ENCODE measurements at regions not wholly inside any gene's neighbourhood (a gene's known extent, or its start where the extent isn't known, plus 50 kb on each side); places are given as distances from the start of the nearest gene placed in this dataset.

GRCh38 chr10:105992928-105993327 lies 1171.6 kb downstream of the SORCS1 start:
- POLR2A ChIA-PET (ENCODE audit: partially characterized antibody), result no interaction called here

More at GRCh38 chr10:105992928-105993327, 1171.6 kb downstream of the SORCS1 start:
- H2BK5ac ChIP-seq (ENCODE audit: low read depth, low read length), result no peak overlapping the region
- H3K79me2 ChIP-seq (ENCODE audit: control insufficient read depth in 1 of 2, insufficient read depth in 2 of 2, low read length in 2 of 2), result no peaks in the 10 kb centered on the region
- no peaks in the 10 kb centered on the region for H4K20me1 ChIP-seq (replicated peaks in 1 of 2; ENCODE audit: control insufficient read depth in 1 of 2, insufficient read depth in 2 of 2, low read length in 2 of 2)
- H4K5ac ChIP-seq (ENCODE audit: insufficient read length, low read depth, low read length), result no peak overlapping the region
- H4K8ac ChIP-seq (ENCODE audit: extremely low read depth, insufficient read depth, low read length), result no peak overlapping the region
- no peak overlapping the region for H2BK20ac ChIP-seq (ENCODE audit: low read length)
- H4K91ac ChIP-seq (replicated peaks; ENCODE audit: insufficient read length, low read length), result no peak overlapping the region
- no peak for FAIRE-seq
- no peak overlapping the region for H2AFZ ChIP-seq (ENCODE audit: low read length)
- no peak overlapping the region for H2AK5ac ChIP-seq (ENCODE audit: low read depth, low read length)
- no peak overlapping the region for H2BK120ac ChIP-seq (replicated peaks; ENCODE audit: low read depth, low read length)
- CTCF ChIA-PET (ENCODE audit: partially characterized antibody), result no interaction called here
- no peaks in the 10 kb centered on the region for H3K23me2 ChIP-seq (ENCODE audit: low read depth, low read length)
- TF ChIP-seq BCL11A (IDR thresholded peaks at IDR 0.05; ENCODE audit: low read depth in 2 of 2, low read length in 2 of 2) (no peak), NRF1 (IDR thresholded peaks at IDR 0.05; ENCODE audit: low read depth, low read length) (no peak), RFX5 (IDR thresholded peaks at IDR 0.05; ENCODE audit: borderline replicate concordance, low read depth, low read length) (no peak), SP4 (IDR thresholded peaks at IDR 0.05; ENCODE audit: low read length) (no peak), HDAC2 (IDR thresholded peaks at IDR 0.05; ENCODE audit: borderline replicate concordance in 1 of 2, low read depth in 2 of 2, low read length in 2 of 2) (no peak)
- H3K18ac ChIP-seq (ENCODE audit: extremely low read depth, low read length), result no peak overlapping the region
- no peak overlapping the region for H3K23ac ChIP-seq (ENCODE audit: insufficient read length)
- no peak overlapping the region for H3K4ac ChIP-seq (replicated peaks; ENCODE audit: insufficient read length, low read depth, low read length)
- no peak overlapping the region for H3K14ac ChIP-seq (ENCODE audit: insufficient read length)
- no peak overlapping the region for H3K4me3 ChIP-seq (ENCODE audit: extremely low read depth in 1 of 4, insufficient read depth in 2 of 4, low read depth in 3 of 4, low read length in 4 of 4)
- no peaks in the 10 kb centered on the region for H3K36me3 ChIP-seq (ENCODE audit: control insufficient read depth in 2 of 4, insufficient read depth in 4 of 4, low read length in 3 of 4)
- H3K9ac ChIP-seq (replicated peaks in 1 of 4; ENCODE audit: extremely low read depth in 1 of 4, low read depth in 3 of 4, low read length in 3 of 4), result no peak overlapping the region
- H3K27me3 ChIP-seq (replicated peaks in 1 of 4; ENCODE audit: control insufficient read depth in 3 of 4, extremely low read depth in 1 of 4, insufficient read depth in 3 of 4, low read length in 3 of 4), result no peaks in the 10 kb centered on the region
- no peaks in the 10 kb centered on the region for H3K9me3 ChIP-seq (ENCODE audit: insufficient read depth in 2 of 2, low read depth in 1 of 2, low read length in 1 of 2)
- H3K56ac ChIP-seq (replicated peaks; ENCODE audit: insufficient read length, low read depth, low read length), result no peak overlapping the region
- no peaks in the 10 kb centered on the region; a peak in 1 of 7 replicates for H3K4me1 ChIP-seq (replicated peaks in 1 of 4; ENCODE audit: control insufficient read depth in 3 of 4, insufficient read depth in 4 of 4, low read length in 3 of 4)
- DNase-seq (ENCODE audit: low read depth in 1 of 2, low spot score in 2 of 2), result no peak
- no peaks in the 10 kb centered on the region for H3K79me1 ChIP-seq (ENCODE audit: low read depth, low read length)
- H2BK15ac ChIP-seq (ENCODE audit: low read length), result no peak overlapping the region
- H3K4me2 ChIP-seq (ENCODE audit: insufficient read depth in 1 of 2, low read depth in 2 of 2, low read length in 2 of 2), result no peak overlapping the region
- no peak overlapping the region for H3K27ac ChIP-seq (ENCODE audit: low read depth, low read length)
- no peak overlapping the region for H2BK12ac ChIP-seq (ENCODE audit: low read depth, low read length)
